ENCODE measurements at regions not wholly inside any gene's neighbourhood (a gene's known extent, or its start where the extent isn't known, plus 50 kb on each side); places are given as distances from the start of the nearest gene placed in this dataset.

- no peak for TF ChIP-seq ZBTB33 (IDR thresholded peaks at IDR 0.05; ENCODE audit: extremely low read depth, insufficient replicate concordance, low read length)
- TF ChIP-seq CTCF (IDR thresholded peaks at IDR 0.05 in 2 of 3, conservative IDR thresholded peaks at IDR 0.05 in 1 of 3; ENCODE audit: borderline replicate concordance in 1 of 3, insufficient read depth in 1 of 3, low read depth in 2 of 3, low read length in 2 of 3), result no peak
- TF ChIP-seq MAX (IDR thresholded peaks at IDR 0.05), result no peak
- no peak for TF ChIP-seq TCF7L2 (IDR thresholded peaks at IDR 0.05; ENCODE audit: borderline replicate concordance, extremely low read depth, insufficient read depth, insufficient read length)
- no peak for TF ChIP-seq EGR1 (IDR thresholded peaks at IDR 0.05; ENCODE audit: low read depth)
- TF ChIP-seq ELF1 (IDR thresholded peaks at IDR 0.05; ENCODE audit: borderline replicate concordance, low read depth), result no peak
- no peak for TF ChIP-seq ZFX (IDR thresholded peaks at IDR 0.05)
Measured at GRCh38 chr7:34452363-34452762, 205.7 kb upstream of the NPSR1 start (continued).

GRCh38 chr7:34453150-34453549 is 204.9 kb upstream of the NPSR1 start:
- Histone ChIP-seq H3K9me2 (ENCODE audit: insufficient read depth) (no peaks in the 10 kb centered on the region; the same call in 1 of the 2 replicates), H3K27ac (ENCODE audit: low read depth, low read length) (no peak overlapping the region), H3K36me3 (ENCODE audit: control insufficient read depth in 1 of 2, insufficient read depth in 2 of 2, low read length in 2 of 2) (no peaks in the 10 kb centered on the region), H3K4me2 (ENCODE audit: low read length) (no peak overlapping the region), H3K27me3 (ENCODE audit: insufficient read depth, low read length) (no peaks in the 10 kb centered on the region), H3K4me1 (ENCODE audit: control insufficient read depth in 1 of 2, insufficient read depth in 2 of 2, low read length in 2 of 2) (no peaks in the 10 kb centered on the region), H3K9ac (ENCODE audit: low read length) (no peak overlapping the region), H3K79me2 (ENCODE audit: insufficient read depth, low read length) (no peaks in the 10 kb centered on the region), H4K20me1 (ENCODE audit: insufficient read depth) (no peaks in the 10 kb centered on the region), H3K4me3 (replicated peaks in 1 of 2; ENCODE audit: low read depth in 1 of 2, low read length in 2 of 2) (no peak overlapping the region), H2AFZ (ENCODE audit: low read depth, low read length, poor library complexity, severe bottlenecking) (no peak overlapping the region), H3K9me3 (ENCODE audit: control insufficient read depth in 1 of 2, insufficient read depth in 1 of 2, low read depth in 1 of 2, low read length in 2 of 2) (no peaks in the 10 kb centered on the region)
- no peak for DNase-seq (ENCODE audit: low read depth, low spot score)
- BruUV-seq (replicated peaks), result no TSS peak
- ChIA-PET POLR2A (no interaction called here), CTCF (no interaction called here), RAD21 (ENCODE audit: low non-redundant PET in 1 of 2, low total read pairs in 2 of 2, uncharacterized antibody in 2 of 2, unreplicated experiment in 2 of 2) (no interaction called here)
- no peak for ATAC-seq
- TF ChIP-seq ZNF274 (IDR thresholded peaks at IDR 0.05; ENCODE audit: low read depth, low read length) (no peak), POLR2A (IDR thresholded peaks at IDR 0.05; ENCODE audit: borderline replicate concordance, extremely low read depth, insufficient read depth, insufficient read length) (no peak), RAD21 (IDR thresholded peaks at IDR 0.05; ENCODE audit: low read depth) (no peak), FOSL1 (IDR thresholded peaks at IDR 0.05; ENCODE audit: low read depth) (no peak), SIN3A (IDR thresholded peaks at IDR 0.05; ENCODE audit: low read depth) (no peak), CBX3 (IDR thresholded peaks at IDR 0.05; ENCODE audit: low read depth) (no peak), CEBPB (IDR thresholded peaks at IDR 0.05; ENCODE audit: low read depth) (no peak)
- intact Hi-C loops (cut with micrococcal nuclease), result no loop called here
